ENCODE measurements at regions not wholly inside any gene's neighbourhood (a gene's known extent, or its start where the extent isn't known, plus 50 kb on each side); places are given as distances from the start of the nearest gene placed in this dataset.
A peak's percentile ranks its signal among the peaks of the same experiment; 100 is the strongest.

- Histone ChIP-seq H3K27ac (ENCODE audit: low read depth, low read length) (no peak overlapping the region), H3K9me3 (ENCODE audit: control insufficient read depth, insufficient read depth, low read length) (no peaks in the 10 kb centered on the region), H3K27me3 (ENCODE audit: control insufficient read depth, insufficient read depth, low read length) (no peaks in the 10 kb centered on the region), H3K4me3 (ENCODE audit: low read depth, low read length) (no peak overlapping the region)
- no peak for TF ChIP-seq CTCF (IDR thresholded peaks at IDR 0.05; ENCODE audit: low read depth, low read length)
- ChIA-PET CTCF (interaction anchor here (1.9 kb wide), 1 partner anchor 64 kb away, joined by 6 read pairs; no protein-coding TSS in a partner anchor), POLR2A (no interaction called here)
- DNase-seq (ENCODE audit: low read depth, low spot score) = no peak
Measured at GRCh38 chr9:26262421-26263107, 584.3 kb upstream of the TUSC1 start.

- ChIA-PET CTCF (interaction anchor here (1.2 to 1.9 kb wide), 2 partner anchors 64 to 65 kb away, joined by 4 to 6 read pairs; no protein-coding TSS in a partner anchor), POLR2A (no interaction called here)
- DNase-seq (ENCODE audit: low read depth, low spot score) = peak; percentile 43
- H3K27me3 ChIP-seq (ENCODE audit: control insufficient read depth, insufficient read depth, low read length) = no peaks in the 10 kb centered on the region
- H3K27ac ChIP-seq (ENCODE audit: low read depth, low read length) = peak overlapping the region; percentile 92
- TF ChIP-seq CTCF (IDR thresholded peaks at IDR 0.05; ENCODE audit: low read depth, low read length) = no peak
- H3K9me3 ChIP-seq (ENCODE audit: control insufficient read depth, insufficient read depth, low read length) = no peaks in the 10 kb centered on the region
- H3K4me3 ChIP-seq (ENCODE audit: low read depth, low read length) = no peak overlapping the region; the same call in 1 of the 2 replicates
Measured at GRCh38 chr9:26261503-26262330, 583.5 kb upstream of the TUSC1 start.

- no peak for TF ChIP-seq CTCF (IDR thresholded peaks at IDR 0.05; ENCODE audit: low read depth, low read length)
- ChIA-PET POLR2A (no interaction called here), CTCF (no interaction called here)
- Histone ChIP-seq H3K4me3 (ENCODE audit: low read depth, low read length) (no peak overlapping the region), H3K9me3 (ENCODE audit: control insufficient read depth, insufficient read depth, low read length) (no peaks in the 10 kb centered on the region), H3K27ac (ENCODE audit: low read depth, low read length) (peak overlapping the region; percentile 23), H3K27me3 (ENCODE audit: control insufficient read depth, insufficient read depth, low read length) (no peaks in the 10 kb centered on the region)
- DNase-seq (ENCODE audit: low read depth, low spot score) = no peak
Measured at GRCh38 chr9:26260238-26260637, 582.0 kb upstream of the TUSC1 start.

- ChIA-PET CTCF (no interaction called here), POLR2A (no interaction called here)
- Histone ChIP-seq H3K27ac (ENCODE audit: low read depth, low read length) (no peak overlapping the region), H3K4me3 (ENCODE audit: low read depth, low read length) (no peak overlapping the region), H3K27me3 (ENCODE audit: control insufficient read depth, insufficient read depth, low read length) (no peaks in the 10 kb centered on the region), H3K9me3 (ENCODE audit: control insufficient read depth, insufficient read depth, low read length) (no peaks in the 10 kb centered on the region; the same call in 1 of the 2 replicates)
- no peak for TF ChIP-seq CTCF (IDR thresholded peaks at IDR 0.05; ENCODE audit: low read depth, low read length)
- no peak for DNase-seq (ENCODE audit: low read depth, low spot score)
Measured at GRCh38 chr9:26247861-26248260, 569.6 kb upstream of the TUSC1 start.

Data from AG04450 (cell line).